H1 (cell line): ENCODE measurements at regions not wholly inside any gene's neighbourhood (a gene's known extent, or its start where the extent isn't known, plus 50 kb on each side); places are given as distances from the start of the nearest gene placed in this dataset.

Source experiments
- MAX ChIP-seq: IDR thresholded peaks from 2 replicates; pipeline ENCODE4 v1.6.1; 2012; ENCODE audit warnings: inconsistent platforms
- SIX5 ChIP-seq: IDR thresholded peaks from 2 replicates; pipeline ENCODE4 v1.6.1; 2011; ENCODE audit warnings: mild to moderate bottlenecking, low read depth, low read length

- TF ChIP-seq MAX (no peak), SIX5 (no peak)
These were observed 258.3 kb downstream of the ATG4C start (continued) for GRCh38 chr1:63042278-63042677.
